Pulmonary artery endothelial cell (primary cell): ENCODE measurements at regions not wholly inside any gene's neighbourhood (a gene's known extent, or its start where the extent isn't known, plus 50 kb on each side); places are given as distances from the start of the nearest gene placed in this dataset.
"Not testable (repeated sequence)": the region's sequence is repeated elsewhere in the genome, so short reads cannot be mapped to it uniquely, and the experiment has no call there.

Experiments used
- DNase-seq: peaks from one replicate; pipeline ENCODE4 v3.0.0-alpha.2; 2011; ENCODE audit warnings: low read depth, low spot score

DNA sequence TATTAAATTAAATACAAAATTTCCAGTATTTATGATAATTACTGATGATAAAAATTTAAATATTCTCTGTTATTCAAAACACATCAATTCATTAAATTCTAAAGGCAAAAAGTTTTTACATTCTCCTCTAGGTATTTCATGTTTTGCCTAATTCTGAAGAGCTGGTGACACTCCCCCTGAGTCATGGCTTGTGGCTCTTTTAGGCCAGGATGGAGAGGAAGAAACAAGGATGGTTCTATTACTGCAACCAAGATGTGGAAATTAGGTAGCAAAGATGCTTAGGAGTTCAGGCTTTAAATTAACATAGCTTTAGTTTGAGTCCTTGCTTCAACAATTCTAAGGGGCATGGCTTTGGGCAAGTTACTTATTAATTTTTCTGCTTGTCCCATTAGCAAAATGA is 1295.8 kb downstream of the EFNA5 start:
- DNase-seq: no peak

DNA sequence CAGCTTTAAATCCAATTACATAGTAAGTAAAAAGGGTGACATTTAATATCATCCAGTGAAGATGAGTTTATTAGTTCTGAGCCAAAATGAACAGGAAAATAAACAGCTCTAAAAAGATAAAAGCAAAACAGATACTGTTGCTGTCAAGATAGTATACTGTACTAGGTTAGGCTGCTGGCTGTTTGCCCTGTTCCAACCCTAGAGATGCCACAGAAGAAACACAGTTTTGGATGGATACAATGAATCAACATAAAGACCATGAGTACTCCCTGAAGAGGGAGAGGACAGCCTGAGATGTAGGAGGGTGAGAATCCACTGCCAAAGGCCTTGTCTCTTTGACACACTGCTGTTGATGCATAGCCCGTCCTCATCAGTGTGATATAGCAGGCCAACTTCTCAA is 1302.7 kb downstream of the EFNA5 start:
- DNase-seq: no peak

DNA sequence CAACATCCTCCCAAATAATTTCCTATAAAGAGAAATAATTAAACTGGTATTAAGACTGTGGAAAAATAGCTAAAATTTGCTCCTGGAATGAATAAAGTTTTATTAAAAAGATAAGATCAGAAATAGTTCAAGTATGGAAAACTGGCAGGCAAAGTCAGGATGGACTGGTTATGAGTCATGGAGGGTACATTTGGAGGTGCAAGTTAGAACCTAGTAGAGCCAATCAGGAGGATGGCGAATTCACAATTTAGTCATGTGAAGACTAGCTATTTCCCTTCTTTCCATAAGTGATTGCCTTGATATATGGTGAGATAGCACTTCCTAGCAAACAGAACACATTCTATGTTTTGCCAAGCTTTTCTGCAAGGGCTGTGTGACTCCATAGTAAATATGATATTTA is 1303.5 kb downstream of the EFNA5 start:
- DNase-seq: no peak

DNA sequence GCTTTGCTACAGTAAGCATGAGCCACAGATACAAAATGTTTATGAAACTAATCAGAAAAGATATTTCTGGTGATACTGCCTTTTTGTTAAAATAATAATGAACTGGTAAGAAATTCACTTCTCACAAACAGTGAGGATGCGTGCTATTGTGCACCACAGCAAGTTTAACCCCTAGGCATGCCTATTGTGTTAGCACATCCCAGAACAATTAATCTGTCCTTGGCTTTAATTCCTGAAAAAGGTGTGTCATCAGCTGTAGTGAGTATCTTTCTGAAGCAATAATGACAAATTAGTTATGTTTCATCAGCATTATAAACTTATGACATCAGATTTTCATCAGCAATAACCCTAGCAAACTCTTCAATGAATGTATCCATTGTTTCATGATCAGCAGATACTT is 1307.2 kb downstream of the EFNA5 start:
- DNase-seq: no peak

DNA sequence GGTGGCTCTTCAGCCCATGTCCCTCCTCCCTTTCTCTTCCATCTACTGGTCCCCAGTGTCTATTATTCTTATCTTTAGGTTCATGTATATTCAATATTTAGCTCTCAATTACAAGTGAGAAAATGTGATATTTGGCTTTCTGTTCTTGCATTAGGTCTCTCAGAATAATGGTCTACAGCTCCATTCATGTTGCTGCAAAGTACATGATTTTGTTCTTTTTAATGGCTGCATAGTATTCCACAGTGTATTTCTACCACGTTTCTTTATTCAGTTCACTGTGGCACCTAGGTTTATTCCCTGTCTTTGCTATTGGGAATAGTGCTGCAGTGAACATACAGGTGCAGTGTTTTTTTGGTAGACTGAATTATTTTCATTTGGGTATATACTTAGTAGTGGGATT is 1308.8 kb downstream of the EFNA5 start:
- DNase-seq: no peak

DNA sequence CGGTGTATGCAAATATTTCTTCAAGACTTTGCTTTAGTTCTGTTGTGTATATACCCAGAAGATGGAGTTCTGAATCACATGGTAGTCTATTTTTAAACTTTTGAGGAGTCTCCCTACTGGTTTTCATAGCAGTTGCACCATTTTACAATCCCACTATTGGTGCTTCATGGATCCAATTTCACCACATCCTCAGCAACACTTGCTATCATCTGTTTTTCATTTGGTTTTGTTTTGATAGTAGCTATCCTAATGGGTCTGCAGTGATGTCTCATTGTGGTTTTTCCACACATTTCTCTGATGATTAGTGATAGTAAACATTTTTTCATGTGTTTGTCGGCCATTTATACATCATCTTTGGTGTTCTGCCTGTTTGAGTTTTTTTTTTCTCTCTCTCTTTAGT is 1339.3 kb downstream of the EFNA5 start:
- no peak for DNase-seq

DNA sequence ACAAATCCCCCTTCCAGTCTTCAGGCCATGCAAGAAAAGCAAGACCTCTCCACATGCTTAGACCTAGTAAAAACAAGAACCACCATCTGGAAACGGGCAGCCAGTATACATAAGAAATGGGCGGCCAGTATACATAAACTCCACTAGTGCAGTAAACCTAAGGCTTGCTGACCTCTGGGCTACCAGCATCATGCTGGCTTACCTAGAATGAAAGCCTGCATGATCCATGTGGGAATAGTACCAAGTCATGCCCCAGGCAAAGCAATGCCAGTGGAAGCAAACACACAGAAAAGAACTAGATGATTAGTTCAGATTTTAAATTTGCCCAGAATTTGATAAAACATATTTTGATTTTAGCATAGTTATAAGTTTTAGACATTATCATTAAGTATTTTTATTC is 1346.4 kb downstream of the EFNA5 start:
- DNase-seq: no peak

DNA sequence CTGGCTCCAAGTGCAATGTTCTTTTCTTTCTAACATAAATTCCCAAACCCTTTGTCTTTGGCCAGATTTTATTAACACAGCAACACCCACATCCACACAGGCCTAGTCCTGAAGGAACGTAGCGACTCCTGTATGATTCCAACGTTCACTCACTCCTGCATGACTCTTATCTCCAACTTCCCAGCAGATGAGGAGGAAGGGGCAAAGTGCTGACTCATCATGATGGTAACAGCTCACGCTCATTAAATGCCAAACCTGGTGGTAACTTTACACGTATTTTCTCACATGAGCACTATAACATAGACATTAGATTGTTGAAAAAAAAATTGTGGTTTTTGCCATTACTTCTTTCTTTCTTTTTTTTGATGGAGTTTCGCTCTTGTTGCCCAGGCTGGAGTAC is 1349.5 kb downstream of the EFNA5 start:
- no peak for DNase-seq

DNA sequence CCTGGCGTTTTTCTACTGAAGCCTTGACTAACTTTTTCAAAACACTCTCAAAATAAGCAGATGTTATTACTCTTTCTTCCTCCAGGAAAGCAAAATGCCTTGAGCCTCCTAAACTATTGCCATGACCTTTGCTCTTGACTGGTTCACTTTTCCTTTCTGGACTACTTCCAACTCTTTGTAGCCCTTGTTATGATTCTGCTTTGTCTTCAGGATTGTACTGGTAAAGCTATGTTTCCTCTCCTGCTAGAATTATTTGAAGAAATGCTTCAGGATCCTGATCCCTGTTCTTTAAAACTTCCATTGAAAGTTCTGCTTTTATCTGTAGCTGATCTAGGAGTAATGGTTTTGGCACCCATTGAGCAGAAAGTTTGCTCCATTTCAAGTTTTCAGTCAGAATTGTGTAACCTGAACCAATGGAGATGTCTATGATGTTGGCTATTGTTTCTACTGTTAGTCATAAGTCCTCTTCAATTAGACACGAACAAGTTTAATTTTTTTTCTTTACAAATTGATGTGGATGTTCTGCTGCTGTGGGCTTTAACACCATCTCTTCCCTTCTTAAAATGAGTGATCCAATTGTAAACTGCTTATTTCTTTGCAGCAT is 1356.4 kb downstream of the EFNA5 start:
- peak; percentile 19 for DNase-seq

DNA sequence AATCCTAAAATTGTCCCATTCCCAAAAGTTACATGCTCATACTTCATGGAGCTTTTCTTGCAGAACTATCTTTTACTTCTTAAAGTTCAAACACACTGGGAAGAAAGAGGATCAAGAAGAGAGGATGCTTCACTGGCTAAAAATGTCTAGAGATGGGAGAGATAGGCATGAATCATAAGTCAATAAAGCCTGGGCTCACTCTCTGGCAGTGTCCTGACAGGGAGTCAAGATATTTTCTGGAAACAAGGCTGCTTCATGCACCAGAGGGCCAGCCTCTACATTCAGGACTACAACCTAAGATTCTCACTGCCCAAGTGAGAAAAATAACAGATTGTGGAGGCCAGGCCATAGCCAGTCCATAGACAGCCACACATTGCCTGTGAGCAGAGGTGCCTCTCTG is 1358.4 kb downstream of the EFNA5 start:
- no peak for DNase-seq

DNA sequence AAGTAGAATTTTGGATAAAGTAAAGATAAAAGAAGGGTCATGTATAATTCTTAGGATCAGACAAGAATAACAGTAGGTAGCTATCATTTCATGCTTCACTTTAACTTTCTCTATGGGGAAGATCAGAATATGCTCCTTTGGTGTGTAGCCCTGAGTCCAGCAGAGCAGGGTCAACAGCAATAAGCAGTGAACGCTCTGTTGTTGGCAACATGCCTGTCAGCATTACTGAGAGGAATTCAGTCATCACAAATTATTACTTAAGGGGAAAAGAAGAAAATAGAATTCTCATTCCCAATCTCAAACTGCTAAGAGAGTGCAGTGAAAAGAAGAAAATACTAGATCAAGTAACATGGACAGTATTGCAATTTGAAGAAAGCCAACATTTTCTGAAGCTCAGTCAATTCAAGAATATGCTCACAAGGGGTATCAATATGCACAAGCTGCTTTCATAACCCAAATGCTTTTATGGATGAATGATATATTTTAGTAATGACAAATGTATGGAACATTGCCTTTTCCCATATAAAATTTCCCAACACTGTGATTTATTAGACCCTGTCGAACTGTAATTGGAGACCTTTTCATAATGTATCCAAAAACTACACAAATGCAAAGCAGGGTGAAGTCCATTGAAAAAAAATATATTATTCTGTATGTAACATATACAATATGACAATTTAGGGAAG is 1359.4 kb downstream of the EFNA5 start:
- DNase-seq: no peak

DNA sequence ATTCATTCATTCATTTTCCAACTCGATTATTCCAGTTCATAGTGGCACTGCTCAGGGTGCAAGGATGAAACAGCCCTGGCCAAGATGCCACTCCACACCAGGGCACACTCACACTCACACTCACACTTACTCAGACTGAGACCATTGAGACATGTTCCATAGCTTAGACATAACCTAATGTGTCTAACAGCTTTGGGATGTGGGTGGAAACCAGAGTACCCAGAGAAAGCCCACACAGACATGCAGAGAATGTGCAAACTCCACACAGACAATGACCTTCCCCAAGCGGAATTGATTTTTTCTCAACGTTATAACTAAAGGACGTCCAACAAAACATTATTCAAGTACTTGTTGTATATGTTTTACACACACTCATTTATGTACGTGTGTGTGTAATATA is 1363.5 kb downstream of the EFNA5 start:
- DNase-seq: no peak

DNA sequence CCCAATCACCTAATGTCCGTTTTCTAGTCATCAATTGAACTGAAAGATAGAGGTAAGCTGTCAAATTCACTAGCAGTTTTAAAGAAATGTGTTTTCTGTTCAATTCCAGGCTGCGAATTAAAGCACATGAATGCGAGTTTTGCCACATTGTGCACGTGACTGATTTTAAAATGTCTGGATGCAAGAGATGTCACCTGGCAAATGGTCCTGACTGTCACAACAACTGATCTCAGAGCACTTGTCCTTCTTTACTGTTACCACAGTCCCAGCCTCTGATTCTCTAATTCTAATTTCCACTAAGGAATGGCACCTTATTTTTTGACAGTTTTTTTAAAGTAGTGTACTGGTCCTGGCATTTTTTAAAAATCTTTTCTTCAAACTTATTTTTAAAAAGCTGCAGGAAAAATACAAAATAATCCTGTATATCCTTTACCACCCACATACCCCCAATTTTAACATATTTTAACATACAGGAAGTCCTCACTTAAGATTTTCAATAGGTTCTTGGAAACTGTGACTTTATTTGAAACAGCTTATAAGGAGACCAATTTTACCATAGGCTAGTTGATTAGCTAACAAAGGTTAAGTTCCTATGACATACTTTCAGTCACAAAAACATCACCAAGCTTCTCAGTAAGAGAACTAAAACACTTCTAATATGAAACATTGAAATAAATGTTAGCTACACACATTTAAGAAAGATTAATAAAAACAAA is 1364.3 kb downstream of the EFNA5 start:
- no peak for DNase-seq

DNA sequence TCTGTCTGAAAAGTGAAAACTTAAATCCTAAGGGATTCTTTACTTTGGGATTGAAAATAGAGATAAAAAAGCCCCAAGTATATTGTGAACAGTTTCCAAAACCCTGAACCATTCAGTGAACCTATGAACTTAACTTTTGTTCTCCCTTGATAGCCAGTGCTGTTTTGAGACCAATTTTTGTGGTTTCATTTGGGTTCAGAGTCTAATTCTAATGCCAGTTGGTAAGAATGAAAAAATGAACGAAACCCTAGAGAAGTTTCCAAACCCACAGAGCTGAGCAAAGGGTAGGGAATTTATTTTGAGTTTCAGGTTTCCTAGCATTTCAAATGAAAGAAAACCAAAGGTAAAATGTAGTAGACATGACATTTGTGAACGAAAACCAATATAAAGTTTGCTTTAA is 1366.8 kb downstream of the EFNA5 start:
- DNase-seq: no peak

DNA sequence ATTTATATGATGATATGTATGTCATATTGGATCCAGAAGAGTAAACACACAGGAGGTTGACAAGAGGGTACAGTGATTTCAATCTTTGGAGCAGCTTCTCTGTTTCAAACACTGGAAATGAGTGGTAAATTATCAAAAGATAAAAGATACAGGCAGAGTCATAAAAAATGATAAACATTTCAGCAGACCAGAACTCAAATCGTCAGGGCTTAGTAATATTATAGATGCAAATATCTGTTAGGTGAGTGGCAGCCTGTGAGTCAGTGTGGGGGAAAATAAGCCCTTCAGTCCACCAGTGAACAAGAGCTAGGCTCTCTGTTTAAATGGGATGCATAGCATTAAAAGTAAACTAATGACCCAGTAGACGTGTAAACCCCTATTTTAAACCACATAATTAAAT is 1378.1 kb downstream of the EFNA5 start:
- no peak for DNase-seq

DNA sequence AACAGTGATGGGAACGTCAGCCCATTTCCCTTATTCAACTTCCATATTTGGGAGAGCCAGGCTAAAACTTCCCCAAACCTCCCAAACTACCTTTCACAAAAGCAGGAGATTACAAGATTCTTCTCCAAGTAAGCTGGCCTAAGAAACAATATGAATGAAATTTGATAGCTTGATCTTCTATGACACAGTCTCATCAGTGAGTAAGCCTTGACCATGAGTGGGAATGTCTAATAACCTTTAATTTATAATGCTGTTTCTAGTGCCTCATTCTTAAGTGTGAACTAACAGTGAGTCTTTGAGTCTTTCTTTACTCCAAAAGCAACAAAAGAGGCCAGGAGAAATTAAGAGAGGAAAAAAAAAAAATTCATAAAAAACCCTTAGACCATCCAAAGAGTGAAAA is 1379.9 kb downstream of the EFNA5 start:
- DNase-seq: no peak

DNA sequence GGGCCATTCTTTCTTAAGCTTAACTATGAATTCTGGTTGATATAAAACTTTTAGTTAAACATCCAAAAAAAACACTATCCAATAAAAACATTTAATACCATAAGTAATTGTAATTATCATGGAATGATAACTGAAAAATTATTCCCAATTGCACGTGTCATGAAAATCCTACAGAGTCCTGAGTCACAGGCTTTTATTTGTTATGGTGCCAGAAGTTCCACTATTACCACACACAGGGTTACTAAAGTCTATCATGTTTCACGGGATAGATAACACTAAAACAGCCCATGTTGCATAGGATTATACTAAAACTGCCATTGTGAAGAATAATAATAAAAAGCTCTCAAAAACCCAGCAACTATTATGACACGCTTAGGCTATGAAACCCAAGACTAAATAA is 1381.8 kb downstream of the EFNA5 start:
- DNase-seq: no peak

DNA sequence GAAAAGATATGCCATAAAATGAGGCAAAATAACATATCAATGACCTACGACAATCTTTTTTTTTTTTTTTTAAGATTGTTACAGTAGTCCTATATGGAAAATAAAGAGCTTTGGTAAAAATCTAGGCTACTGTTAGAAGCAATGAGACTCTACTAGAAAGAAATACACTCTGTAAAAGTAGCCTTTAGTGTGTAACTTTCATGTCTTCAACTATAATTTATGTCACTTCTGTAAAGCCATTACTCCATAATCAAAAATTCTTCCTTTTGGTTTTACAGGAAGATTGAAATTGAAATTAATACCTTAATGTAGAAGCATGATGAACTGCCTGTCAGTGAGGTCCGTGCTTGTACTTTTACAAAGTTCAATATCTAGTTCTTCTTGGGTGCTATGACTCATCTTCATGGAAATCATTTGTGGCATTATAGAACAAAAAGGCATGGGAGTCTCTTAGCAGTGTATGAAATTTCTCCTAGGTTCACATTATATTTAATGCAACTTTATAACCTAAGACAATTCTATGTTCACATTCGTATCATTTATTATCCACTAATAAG is 1393.1 kb downstream of the EFNA5 start:
- DNase-seq: no peak

DNA sequence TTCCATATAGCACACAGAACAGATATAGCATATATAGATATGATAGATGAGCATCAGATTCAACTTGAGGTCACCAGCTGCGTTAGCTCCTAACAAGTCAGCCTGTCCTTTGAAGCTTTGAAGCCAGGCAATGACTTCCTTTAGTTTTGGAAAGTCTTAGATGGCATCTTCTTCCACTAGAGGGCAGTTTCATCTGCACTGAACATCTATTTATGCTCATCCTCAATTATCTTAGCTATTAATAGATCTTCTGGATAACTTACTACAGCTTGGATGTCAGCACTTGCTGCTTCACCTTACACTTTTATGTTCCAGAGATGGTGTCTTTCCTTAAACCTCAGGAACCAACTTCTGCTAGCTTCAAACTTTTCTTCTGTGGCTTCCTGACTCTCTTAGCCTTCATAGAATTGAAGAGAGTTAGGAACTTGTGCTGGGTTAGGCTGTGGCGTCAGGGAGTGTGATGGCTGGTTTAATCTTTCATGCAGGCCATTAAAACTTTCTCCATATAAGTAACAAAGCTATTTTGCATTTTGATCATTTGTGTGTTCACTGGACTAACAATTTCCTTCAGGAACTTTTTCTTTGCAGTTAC is 1401.4 kb downstream of the EFNA5 start:
- no peak for DNase-seq

DNA sequence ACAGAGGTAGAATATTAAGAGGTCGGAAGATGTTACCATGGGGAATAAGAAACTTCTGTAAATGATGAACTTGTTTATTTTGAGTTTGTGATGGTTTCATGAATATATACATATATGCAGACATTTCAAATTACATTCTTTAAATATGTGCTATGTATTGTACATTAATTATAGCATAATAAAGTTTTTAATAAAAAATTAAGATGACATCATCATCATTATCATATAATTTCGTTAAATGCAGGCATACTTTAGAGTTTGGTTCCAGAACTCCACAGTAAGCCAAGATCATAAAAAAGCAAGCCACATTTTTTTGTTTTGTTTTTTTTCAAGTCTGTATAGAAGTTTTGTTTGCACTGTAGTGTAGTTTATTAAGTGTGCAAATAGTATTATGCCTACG is 1403.5 kb downstream of the EFNA5 start:
- DNase-seq: no peak

DNA sequence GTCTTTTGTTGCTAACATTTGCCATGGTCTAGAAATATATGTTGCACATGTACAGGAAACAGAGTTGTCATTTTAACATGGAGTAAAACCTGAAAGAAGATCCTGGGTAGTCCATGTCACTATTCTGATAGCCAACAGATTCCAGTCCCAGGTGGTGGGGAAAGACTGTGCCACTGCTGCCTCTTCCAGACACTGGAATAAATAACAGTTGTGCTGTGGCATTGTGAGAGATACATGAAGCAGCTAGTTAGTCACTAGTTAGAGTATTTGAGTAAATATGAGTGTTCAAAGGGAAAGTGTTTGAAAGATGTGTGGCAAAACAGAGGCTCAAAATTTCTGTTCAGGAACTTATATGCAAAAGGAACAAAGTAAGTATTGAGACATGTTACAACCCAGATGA is 1408.3 kb downstream of the EFNA5 start:
- DNase-seq: no peak

DNA sequence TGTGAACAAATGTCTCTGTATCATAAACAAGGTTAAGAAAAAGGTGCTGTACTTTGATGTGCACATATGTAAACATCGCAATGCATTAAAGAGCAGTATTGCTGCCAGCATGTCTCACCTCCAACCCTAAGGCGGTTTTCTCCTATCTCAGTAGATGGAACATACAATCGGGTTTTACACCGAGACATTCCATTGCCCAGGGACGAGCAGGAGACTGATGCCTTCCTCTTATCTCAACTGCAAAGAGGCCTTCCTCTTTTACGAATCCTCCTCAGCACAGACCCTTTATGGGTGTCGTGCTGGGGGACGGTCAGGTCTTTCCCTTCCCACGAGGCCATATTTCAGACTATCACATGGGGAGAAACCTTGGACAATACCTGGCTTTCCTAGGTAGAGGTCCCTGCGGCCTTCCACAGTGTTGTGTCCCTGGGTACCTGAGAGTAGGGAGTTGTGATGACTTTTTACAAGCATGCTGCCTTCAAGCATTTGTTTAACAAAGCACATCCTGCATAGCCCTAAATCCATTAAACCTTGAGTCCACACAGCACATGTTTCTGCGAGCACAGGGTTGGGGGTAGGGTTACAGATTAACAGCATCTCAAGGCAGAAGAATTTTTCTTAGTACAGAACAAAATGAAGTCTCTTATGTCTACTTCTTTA is 1411.2 kb downstream of the EFNA5 start:
- not testable (repeated sequence) for DNase-seq
